CD4-positive, alpha-beta T cell treated with Interleukin-17A for 1 hour (primary cell): ENCODE measurements at regions not wholly inside any gene's neighbourhood (a gene's known extent, or its start where the extent isn't known, plus 50 kb on each side); places are given as distances from the start of the nearest gene placed in this dataset.
A peak's percentile ranks its signal among the peaks of the same experiment; 100 is the strongest.
"Not testable (repeated sequence)": the region's sequence is repeated elsewhere in the genome, so short reads cannot be mapped to it uniquely, and the experiment has no call there.

ENCODE experiments used
- DNase-seq: peaks from one replicate; pipeline ENCODE4 v3.0.0-alpha.2; 2020

- DNase-seq, result no peak
These were observed 183.0 kb downstream of the MREG start for GRCh38 chr2:215830304-215830703.

GRCh38 chr2:215829261-215829660, 184.1 kb downstream of the MREG start:
- DNase-seq, result no peak

- DNase-seq, result peak; percentile 42
These were observed 184.7 kb downstream of the MREG start for GRCh38 chr2:215828528-215829184.

- no peak for DNase-seq
These were observed 186.4 kb downstream of the MREG start for GRCh38 chr2:215826838-215827441.

GRCh38 chr2:215826376-215826775, 187.0 kb downstream of the MREG start:
- no peak for DNase-seq

GRCh38 chr2:215825707-215826106, 187.6 kb downstream of the MREG start:
- no peak for DNase-seq

- not testable (repeated sequence) for DNase-seq
These were observed 192.1 kb downstream of the MREG start for GRCh38 chr2:215821298-215821697.

- DNase-seq, result not testable (repeated sequence)
These were observed 193.6 kb downstream of the MREG start for GRCh38 chr2:215819713-215820112.

- DNase-seq, result no peak
These were observed 196.3 kb downstream of the MREG start for GRCh38 chr2:215817046-215817445.

GRCh38 chr2:215816424-215816823, 196.9 kb downstream of the MREG start:
- no peak for DNase-seq

- DNase-seq, result no peak
These were observed 197.4 kb downstream of the MREG start for GRCh38 chr2:215815960-215816359.

GRCh38 chr2:215812966-215813365, 200.4 kb downstream of the MREG start:
- no peak for DNase-seq

GRCh38 chr2:215811409-215812345, 201.7 kb downstream of the MREG start:
- DNase-seq, result peak; percentile 12

- DNase-seq, result no peak
These were observed 202.3 kb downstream of the MREG start for GRCh38 chr2:215811003-215811402.

GRCh38 chr2:215808996-215809395, 204.4 kb downstream of the MREG start:
- no peak for DNase-seq

- no peak for DNase-seq
These were observed 205.2 kb downstream of the MREG start for GRCh38 chr2:215808194-215808593.

- DNase-seq, result no peak
These were observed 207.9 kb downstream of the MREG start for GRCh38 chr2:215805493-215805892.

- DNase-seq, result no peak
These were observed 210.2 kb downstream of the MREG start for GRCh38 chr2:215803150-215803549.

- DNase-seq, result no peak
These were observed 214.2 kb downstream of the MREG start for GRCh38 chr2:215799194-215799593.

- DNase-seq, result no peak
These were observed 215.7 kb downstream of the MREG start for GRCh38 chr2:215797676-215798075.

- DNase-seq, result no peak
These were observed 217.1 kb downstream of the MREG start for GRCh38 chr2:215796140-215796855.

- no peak for DNase-seq
These were observed 218.4 kb downstream of the MREG start for GRCh38 chr2:215794829-215795546.
